ENCODE measurements at regions not wholly inside any gene's neighbourhood (a gene's known extent, or its start where the extent isn't known, plus 50 kb on each side); places are given as distances from the start of the nearest gene placed in this dataset.

DNA sequence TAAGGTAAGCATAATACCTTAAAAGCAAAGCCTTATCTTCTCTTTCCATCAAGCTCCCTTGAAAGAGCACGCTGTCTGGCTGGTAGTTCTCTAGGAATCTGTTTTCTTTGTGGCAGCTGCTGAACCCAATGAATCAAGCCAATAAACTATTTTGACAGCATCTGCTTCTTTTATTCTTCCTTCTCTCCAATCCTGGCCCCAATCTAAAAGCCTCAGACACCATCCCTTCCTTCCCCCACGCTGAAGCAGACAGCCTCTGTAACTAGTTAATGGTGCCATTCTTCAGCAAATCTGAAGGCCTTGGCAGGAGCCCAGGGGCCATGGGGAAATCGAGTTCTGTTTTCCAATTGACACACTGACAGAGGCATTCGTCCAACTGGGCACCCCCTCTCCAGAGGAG, 186.6 kb upstream of the LYZL1 start:
- Histone ChIP-seq H4K20me1 (ENCODE audit: insufficient read depth, low read length) (no peaks in the 10 kb centered on the region), H3K4me3 (replicated peaks in 1 of 3; ENCODE audit: low read depth in 2 of 3, low read length in 3 of 3) (no peak overlapping the region), H3K9ac (ENCODE audit: insufficient read depth, low read length, poor library complexity, severe bottlenecking) (no peak overlapping the region), H3K79me2 (ENCODE audit: insufficient read depth, low read length) (no peaks in the 10 kb centered on the region), H3K36me3 (replicated peaks in 1 of 2; ENCODE audit: control insufficient read depth in 1 of 2, insufficient read depth in 2 of 2, low read length in 2 of 2) (no peaks in the 10 kb centered on the region), H3K27ac (ENCODE audit: low read depth in 1 of 2, low read length in 2 of 2) (no peak overlapping the region), H3K27me3 (ENCODE audit: control insufficient read depth in 2 of 2, insufficient read depth in 2 of 2, low read length in 2 of 2) (no peaks in the 10 kb centered on the region), H2AFZ (ENCODE audit: insufficient read depth, low read depth, low read length, poor library complexity, severe bottlenecking) (no peak overlapping the region), H3K9me3 (replicated peaks in 1 of 2; ENCODE audit: control insufficient read depth in 1 of 2, insufficient read depth in 1 of 2, low read length in 2 of 2) (no peaks in the 10 kb centered on the region), H3K4me1 (ENCODE audit: control insufficient read depth in 1 of 2, insufficient read depth in 2 of 2, low read length in 2 of 2) (no peaks in the 10 kb centered on the region), H3K4me2 (replicated peaks; ENCODE audit: extremely low read depth, low read length, poor library complexity, severe bottlenecking) (no peak overlapping the region)
- peaks cover 3 to 16% (median 5%) of the 10 kb centered on the region in 3 donors for H3K27me3 Mint-ChIP-seq (ENCODE audit: low read depth in 3 of 3)
- H3K27ac Mint-ChIP-seq: no peak overlapping the region
- DNase-seq: no peak
- no peaks in the 10 kb centered on the region for H3K4me1 Mint-ChIP-seq
- 0% methylated on average over 1 of the region's 4 CpGs for WGBS (ENCODE audit: insufficient coverage)
- TF ChIP-seq, protein P1, sequence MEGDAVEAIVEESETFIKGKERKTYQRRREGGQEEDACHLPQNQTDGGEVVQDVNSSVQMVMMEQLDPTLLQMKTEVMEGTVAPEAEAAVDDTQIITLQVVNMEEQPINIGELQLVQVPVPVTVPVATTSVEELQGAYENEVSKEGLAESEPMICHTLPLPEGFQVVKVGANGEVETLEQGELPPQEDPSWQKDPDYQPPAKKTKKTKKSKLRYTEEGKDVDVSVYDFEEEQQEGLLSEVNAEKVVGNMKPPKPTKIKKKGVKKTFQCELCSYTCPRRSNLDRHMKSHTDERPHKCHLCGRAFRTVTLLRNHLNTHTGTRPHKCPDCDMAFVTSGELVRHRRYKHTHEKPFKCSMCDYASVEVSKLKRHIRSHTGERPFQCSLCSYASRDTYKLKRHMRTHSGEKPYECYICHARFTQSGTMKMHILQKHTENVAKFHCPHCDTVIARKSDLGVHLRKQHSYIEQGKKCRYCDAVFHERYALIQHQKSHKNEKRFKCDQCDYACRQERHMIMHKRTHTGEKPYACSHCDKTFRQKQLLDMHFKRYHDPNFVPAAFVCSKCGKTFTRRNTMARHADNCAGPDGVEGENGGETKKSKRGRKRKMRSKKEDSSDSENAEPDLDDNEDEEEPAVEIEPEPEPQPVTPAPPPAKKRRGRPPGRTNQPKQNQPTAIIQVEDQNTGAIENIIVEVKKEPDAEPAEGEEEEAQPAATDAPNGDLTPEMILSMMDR (IDR thresholded peaks at IDR 0.05): no peak
- no peak overlapping the region for H3K4me3 Mint-ChIP-seq
- H3K36me3 Mint-ChIP-seq: no peaks in the 10 kb centered on the region
- peaks cover 0 to 11% (median 0%) of the 10 kb centered on the region in 7 donors for H3K9me3 Mint-ChIP-seq
- intact Hi-C loops (cut with micrococcal nuclease): no loop called here

- no peaks in the 10 kb centered on the region for H3K4me1 Mint-ChIP-seq
- H4K20me1 ChIP-seq (ENCODE audit: insufficient read depth, low read length): no peaks in the 10 kb centered on the region
- H3K27me3 Mint-ChIP-seq (ENCODE audit: low read depth in 3 of 3): peaks cover 3 to 16% (median 5%) of the 10 kb centered on the region in 3 donors
- no peaks in the 10 kb centered on the region for H3K36me3 Mint-ChIP-seq
- H3K9me3 Mint-ChIP-seq: peaks cover 0 to 11% (median 0%) of the 10 kb centered on the region in 7 donors
- H3K4me1 ChIP-seq (ENCODE audit: control insufficient read depth in 1 of 2, insufficient read depth in 2 of 2, low read length in 2 of 2): no peaks in the 10 kb centered on the region
- no peaks in the 10 kb centered on the region for H3K79me2 ChIP-seq (ENCODE audit: insufficient read depth, low read length)
- H3K9ac ChIP-seq (ENCODE audit: insufficient read depth, low read length, poor library complexity, severe bottlenecking): no peak overlapping the region
- no peak overlapping the region for H3K4me2 ChIP-seq (replicated peaks; ENCODE audit: extremely low read depth, low read length, poor library complexity, severe bottlenecking)
- no peaks in the 10 kb centered on the region for H3K9me3 ChIP-seq (replicated peaks in 1 of 2; ENCODE audit: control insufficient read depth in 1 of 2, insufficient read depth in 1 of 2, low read length in 2 of 2)
- no peak overlapping the region for H3K4me3 ChIP-seq (replicated peaks in 1 of 3; ENCODE audit: low read depth in 2 of 3, low read length in 3 of 3)
- H3K27ac Mint-ChIP-seq: peak overlapping the region in 1 of 7 donors; percentile 16
- H3K4me3 Mint-ChIP-seq: no peak overlapping the region
- no peak overlapping the region for H3K27ac ChIP-seq (ENCODE audit: low read depth in 1 of 2, low read length in 2 of 2)
- no peak for DNase-seq
- no peaks in the 10 kb centered on the region for H3K36me3 ChIP-seq (replicated peaks in 1 of 2; ENCODE audit: control insufficient read depth in 1 of 2, insufficient read depth in 2 of 2, low read length in 2 of 2)
- TF ChIP-seq, protein P1 (IDR thresholded peaks at IDR 0.05): no peak
- 100% methylated on average over 2 of the region's 3 CpGs for WGBS (ENCODE audit: insufficient coverage)
- H2AFZ ChIP-seq (ENCODE audit: insufficient read depth, low read depth, low read length, poor library complexity, severe bottlenecking): no peak overlapping the region
- H3K27me3 ChIP-seq (ENCODE audit: control insufficient read depth in 2 of 2, insufficient read depth in 2 of 2, low read length in 2 of 2): no peaks in the 10 kb centered on the region
- intact Hi-C loops (cut with micrococcal nuclease): no loop called here
Measured at GRCh38 chr10:29102636-29103035, 186.2 kb upstream of the LYZL1 start.
